ENCODE measurements at regions not wholly inside any gene's neighbourhood (a gene's known extent, or its start where the extent isn't known, plus 50 kb on each side); places are given as distances from the start of the nearest gene placed in this dataset.

GRCh38 chr22:49195636-49196035 lies 632.0 kb downstream of the BRD1 start:
- no peaks in the 10 kb centered on the region for H3K4me1 ChIP-seq (ENCODE audit: insufficient read depth, low read length, poor library complexity, severe bottlenecking)
- no peak overlapping the region for H3K4me3 ChIP-seq (ENCODE audit: low read length, poor library complexity, severe bottlenecking)
- no peak for TF ChIP-seq EZH2phosphoT487 (IDR thresholded peaks at IDR 0.05; ENCODE audit: borderline replicate concordance)
- TF ChIP-seq CTCF (conservative IDR thresholded peaks at IDR 0.05; ENCODE audit: low read length): no peak
- H3K79me2 ChIP-seq (ENCODE audit: insufficient read depth, low read length): no peaks in the 10 kb centered on the region
- no peak overlapping the region for H3K9ac ChIP-seq (ENCODE audit: low read depth, low read length, poor library complexity, severe bottlenecking)
- no peak overlapping the region for H3K4me2 ChIP-seq (ENCODE audit: low read depth, low read length, poor library complexity, severe bottlenecking)
- no peak overlapping the region for H2AFZ ChIP-seq (ENCODE audit: low read length)
- peaks cover 4% of the 10 kb centered on the region; the same call in 1 of the 2 replicates for H3K9me3 ChIP-seq (ENCODE audit: insufficient read depth, low read depth, low read length)
- H3K9me2 ChIP-seq (replicated peaks; ENCODE audit: low read depth, low read length): no peaks in the 10 kb centered on the region
- H3K36me3 ChIP-seq (ENCODE audit: insufficient read depth, low read length): no peaks in the 10 kb centered on the region
- no peaks in the 10 kb centered on the region for H4K20me1 ChIP-seq (ENCODE audit: insufficient read depth, low read length, poor library complexity, severe bottlenecking)
- no peaks in the 10 kb centered on the region for H3K27me3 ChIP-seq (ENCODE audit: insufficient read depth, low read length, poor library complexity, severe bottlenecking)
- no peaks in the 10 kb centered on the region for H3F3A ChIP-seq (ENCODE audit: low read depth)

GRCh38 chr22:49193901-49194465 lies 633.7 kb downstream of the BRD1 start:
- H3K9ac ChIP-seq (ENCODE audit: low read depth, low read length, poor library complexity, severe bottlenecking): no peak overlapping the region
- H3K27me3 ChIP-seq (ENCODE audit: insufficient read depth, low read length, poor library complexity, severe bottlenecking): no peaks in the 10 kb centered on the region
- no peaks in the 10 kb centered on the region for H3K9me2 ChIP-seq (replicated peaks; ENCODE audit: low read depth, low read length)
- H3K4me3 ChIP-seq (ENCODE audit: low read length, poor library complexity, severe bottlenecking): no peak overlapping the region
- H3K4me1 ChIP-seq (ENCODE audit: insufficient read depth, low read length, poor library complexity, severe bottlenecking): no peaks in the 10 kb centered on the region
- TF ChIP-seq EZH2phosphoT487 (IDR thresholded peaks at IDR 0.05; ENCODE audit: borderline replicate concordance) (no peak), CTCF (conservative IDR thresholded peaks at IDR 0.05; ENCODE audit: low read length) (no peak)
- H3K79me2 ChIP-seq (ENCODE audit: insufficient read depth, low read length): no peaks in the 10 kb centered on the region
- no peaks in the 10 kb centered on the region for H4K20me1 ChIP-seq (ENCODE audit: insufficient read depth, low read length, poor library complexity, severe bottlenecking)
- no peak overlapping the region for H2AFZ ChIP-seq (ENCODE audit: low read length)
- no peak overlapping the region for H3K4me2 ChIP-seq (ENCODE audit: low read depth, low read length, poor library complexity, severe bottlenecking)
- no peaks in the 10 kb centered on the region for H3F3A ChIP-seq (ENCODE audit: low read depth)
- peaks cover 11% of the 10 kb centered on the region; the same call in 1 of the 2 replicates for H3K9me3 ChIP-seq (ENCODE audit: insufficient read depth, low read depth, low read length)
- H3K36me3 ChIP-seq (ENCODE audit: insufficient read depth, low read length): no peaks in the 10 kb centered on the region

DNA sequence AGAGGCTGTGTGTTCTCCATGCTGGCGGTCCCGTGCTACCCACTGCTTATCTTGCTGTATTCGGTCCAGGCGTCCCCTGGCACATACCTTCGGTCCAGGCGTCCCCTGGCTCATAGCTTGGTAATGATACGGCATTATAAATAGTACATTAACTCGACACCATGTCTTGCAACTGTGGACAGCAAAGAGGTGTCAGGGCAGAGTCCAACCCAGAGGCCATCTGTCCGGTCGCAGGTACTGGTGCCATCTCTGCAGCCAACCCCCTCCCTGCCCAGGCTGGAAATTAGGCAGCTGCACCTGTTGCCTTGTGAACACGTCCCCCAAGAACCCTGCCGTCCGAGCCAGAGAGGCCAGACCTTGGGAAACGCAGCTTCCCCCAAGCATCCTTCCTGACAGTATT lies 634.3 kb downstream of the BRD1 start:
- no peaks in the 10 kb centered on the region for H3K79me2 ChIP-seq (ENCODE audit: insufficient read depth, low read length)
- TF ChIP-seq CTCF (conservative IDR thresholded peaks at IDR 0.05; ENCODE audit: low read length): no peak
- no peaks in the 10 kb centered on the region for H3F3A ChIP-seq (ENCODE audit: low read depth)
- H2AFZ ChIP-seq (ENCODE audit: low read length): no peak overlapping the region
- peaks cover 12% of the 10 kb centered on the region; the same call in 1 of the 2 replicates for H3K9me3 ChIP-seq (ENCODE audit: insufficient read depth, low read depth, low read length)
- no peak overlapping the region for H3K4me3 ChIP-seq (ENCODE audit: low read length, poor library complexity, severe bottlenecking)
- H3K9ac ChIP-seq (ENCODE audit: low read depth, low read length, poor library complexity, severe bottlenecking): no peak overlapping the region
- no peak overlapping the region for H3K4me2 ChIP-seq (ENCODE audit: low read depth, low read length, poor library complexity, severe bottlenecking)
- no peaks in the 10 kb centered on the region for H3K27me3 ChIP-seq (ENCODE audit: insufficient read depth, low read length, poor library complexity, severe bottlenecking)
- no peaks in the 10 kb centered on the region for H3K4me1 ChIP-seq (ENCODE audit: insufficient read depth, low read length, poor library complexity, severe bottlenecking)
- no peaks in the 10 kb centered on the region for H3K9me2 ChIP-seq (replicated peaks; ENCODE audit: low read depth, low read length)
- H3K36me3 ChIP-seq (ENCODE audit: insufficient read depth, low read length): no peaks in the 10 kb centered on the region
- no peaks in the 10 kb centered on the region for H4K20me1 ChIP-seq (ENCODE audit: insufficient read depth, low read length, poor library complexity, severe bottlenecking)
